Sigmoid colon (tissue), 6 donors: ENCODE measurements at regions not wholly inside any gene's neighbourhood (a gene's known extent, or its start where the extent isn't known, plus 50 kb on each side); places are given as distances from the start of the nearest gene placed in this dataset.

Experiments
- DNase-seq: peaks from one replicate; pipeline ENCODE4 v3.0.0-alpha.2; 2019
- H3K27ac ChIP-seq, 4 donors: fragments of 200-600 bp; sonication (generic); one replicate each; pipeline ENCODE4 v1.5.1; 2016 to 2019; ENCODE audit warnings: mild to moderate bottlenecking in 1 of 4
- H3K27me3 ChIP-seq, 3 donors: fragments of 200-600 bp; sonication (generic); one replicate each; pipeline ENCODE4 v1.5.1; 2019; ENCODE audit warnings: mild to moderate bottlenecking in 1 of 3
- H3K36me3 ChIP-seq, 4 donors: fragments of 200-600 bp; sonication (generic); one replicate each; pipeline ENCODE4 v1.5.1; 2016 to 2019
- H3K4me1 ChIP-seq, 4 donors: fragments of 200-600 bp; sonication (generic); one replicate each; pipeline ENCODE4 v1.5.1; 2017 to 2019
- H3K4me3 ChIP-seq, 4 donors: fragments of 200-600 bp; sonication (generic); one replicate each; pipeline ENCODE4 v1.5.1; 2017 to 2019; ENCODE audit warnings: mild to moderate bottlenecking in 2 of 4, moderate library complexity in 1 of 4
- H3K9me3 ChIP-seq, 4 donors: fragments of 200-600 bp in 3 of 4; sonication (generic) in 3 of 4; one replicate each; pipeline versions ENCODE4 v1.5.1 to v1.6.1; 2013 to 2019
- CTCF ChIP-seq, 4 experiments: fragments of 450-650 bp in 3 of 4; fragments of 200-600 bp in 1 of 4; IDR thresholded peaks; one replicate each; pipeline ENCODE4 v1.5.1; 2016 to 2019; ENCODE audit warnings: antibody characterized with exemption in 4 of 4, mild to moderate bottlenecking in 3 of 4, moderate library complexity in 2 of 4
- EP300 ChIP-seq, 4 donors: sonication (generic); formaldehyde crosslinking; IDR thresholded peaks; one replicate each; pipeline ENCODE4 v1.6.1; 2017; ENCODE audit warnings: antibody characterized with exemption in 4 of 4
- POLR2A ChIP-seq, 2 donors: fragments of 450-650 bp; IDR thresholded peaks; one replicate each; pipeline ENCODE4 v1.6.1; 2016; ENCODE audit warnings: antibody characterized with exemption in 2 of 2, mild to moderate bottlenecking in 2 of 2, moderate library complexity in 2 of 2
- POLR2AphosphoS5 ChIP-seq, 4 donors: sonication (generic); formaldehyde crosslinking; IDR thresholded peaks; one replicate each; pipeline ENCODE4 v1.6.1; 2017; ENCODE audit warnings: antibody characterized with exemption in 4 of 4
- WGBS, 2 donors: extraction: QIAGEN DNeasy Blood & Tissue Kit; methylation state at CpG; one replicate each; pipeline ENCODE4 v1.1.7; 2013; 5-methylcytosine and 5-hydroxymethylcytosine counted together
- intact Hi-C: fragments of 100-400 bp; cut with DNase I; formaldehyde crosslinking; loops from one replicate; pipeline ENCODE4 v1.15.1; 2023
- donor health status: healthy with polysubstance abuse.
- donor health status: healthy.

GRCh38 chr5:156103155-156103885 is 223.6 kb upstream of the SGCD start:
- TF ChIP-seq EP300 (IDR thresholded peaks at IDR 0.05) = no peak
- TF ChIP-seq CTCF (IDR thresholded peaks at IDR 0.05) = no peak
- TF ChIP-seq POLR2AphosphoS5 (IDR thresholded peaks at IDR 0.05) = no peak
- TF ChIP-seq POLR2A (IDR thresholded peaks at IDR 0.05) = no peak
- Histone ChIP-seq H3K27me3 (no peaks in the 10 kb centered on the region), H3K27ac (no peak overlapping the region), H3K4me3 (no peak overlapping the region), H3K36me3 (no peaks in the 10 kb centered on the region), H3K4me1 (no peaks in the 10 kb centered on the region), H3K9me3 (no peaks in the 10 kb centered on the region)
- DNase-seq = no peak
- intact Hi-C loops = no loop called here
- WGBS, 2 donors = 89 to 93% methylated on average over 2 of the region's 2 CpGs

- WGBS, 2 donors = 73 to 79% methylated on average over 2 of the region's 2 CpGs
- H3K4me3 ChIP-seq = no peak overlapping the region
- H3K9me3 ChIP-seq = no peaks in the 10 kb centered on the region
- intact Hi-C loops = no loop called here
- TF ChIP-seq POLR2A (IDR thresholded peaks at IDR 0.05) = no peak
- no peak for TF ChIP-seq EP300 (IDR thresholded peaks at IDR 0.05)
- no peak for TF ChIP-seq CTCF (IDR thresholded peaks at IDR 0.05)
- no peak for DNase-seq
- H3K27ac ChIP-seq = no peak overlapping the region
- H3K36me3 ChIP-seq = no peaks in the 10 kb centered on the region
- H3K4me1 ChIP-seq = no peaks in the 10 kb centered on the region
- no peaks in the 10 kb centered on the region for H3K27me3 ChIP-seq
Observed at GRCh38 chr5:156109317-156110023, 217.5 kb upstream of the SGCD start.

GRCh38 chr5:156119692-156120091 is 207.3 kb upstream of the SGCD start:
- H3K4me3 ChIP-seq = no peak overlapping the region
- TF ChIP-seq POLR2AphosphoS5 (IDR thresholded peaks at IDR 0.05) = no peak
- TF ChIP-seq EP300 (IDR thresholded peaks at IDR 0.05) = no peak
- TF ChIP-seq CTCF (IDR thresholded peaks at IDR 0.05) = no peak
- no peak for TF ChIP-seq POLR2A (IDR thresholded peaks at IDR 0.05)
- intact Hi-C loops = no loop called here
- no peak overlapping the region for H3K27ac ChIP-seq
- H3K4me1 ChIP-seq = peaks cover 0 to 19% (median 8%) of the 10 kb centered on the region in 4 donors
- H3K36me3 ChIP-seq = no peaks in the 10 kb centered on the region
- 81 to 87% methylated on average over 4 of the region's 4 CpGs for WGBS, 2 donors
- DNase-seq = no peak
- H3K9me3 ChIP-seq = no peaks in the 10 kb centered on the region
- H3K27me3 ChIP-seq = no peaks in the 10 kb centered on the region

GRCh38 chr5:156120777-156121176 is 206.2 kb upstream of the SGCD start:
- H3K36me3 ChIP-seq = no peaks in the 10 kb centered on the region
- intact Hi-C loops = no loop called here
- TF ChIP-seq EP300 (IDR thresholded peaks at IDR 0.05) (no peak), POLR2AphosphoS5 (IDR thresholded peaks at IDR 0.05) (no peak), POLR2A (IDR thresholded peaks at IDR 0.05) (no peak), CTCF (IDR thresholded peaks at IDR 0.05) (no peak)
- no peak overlapping the region for H3K4me3 ChIP-seq
- DNase-seq = no peak
- peaks cover 0 to 19% (median 8%) of the 10 kb centered on the region in 4 donors for H3K4me1 ChIP-seq
- 17 to 63% methylated on average over 4 of the region's 4 CpGs for WGBS, 2 donors
- no peaks in the 10 kb centered on the region for H3K27me3 ChIP-seq
- H3K27ac ChIP-seq = no peak overlapping the region
- H3K9me3 ChIP-seq = no peaks in the 10 kb centered on the region
